ENCODE measurements at regions not wholly inside any gene's neighbourhood (a gene's known extent, or its start where the extent isn't known, plus 50 kb on each side); places are given as distances from the start of the nearest gene placed in this dataset.
A peak's percentile ranks its signal among the peaks of the same experiment; 100 is the strongest.

GRCh38 chr6:21885532-21886114 lies 292.1 kb downstream of the SOX4 start:
- no peak for DNase-seq (ENCODE audit: low read depth in 2 of 2)

- no peak for DNase-seq (ENCODE audit: low read depth in 2 of 2)
These were observed 293.1 kb downstream of the SOX4 start for GRCh38 chr6:21886542-21887151.

DNA sequence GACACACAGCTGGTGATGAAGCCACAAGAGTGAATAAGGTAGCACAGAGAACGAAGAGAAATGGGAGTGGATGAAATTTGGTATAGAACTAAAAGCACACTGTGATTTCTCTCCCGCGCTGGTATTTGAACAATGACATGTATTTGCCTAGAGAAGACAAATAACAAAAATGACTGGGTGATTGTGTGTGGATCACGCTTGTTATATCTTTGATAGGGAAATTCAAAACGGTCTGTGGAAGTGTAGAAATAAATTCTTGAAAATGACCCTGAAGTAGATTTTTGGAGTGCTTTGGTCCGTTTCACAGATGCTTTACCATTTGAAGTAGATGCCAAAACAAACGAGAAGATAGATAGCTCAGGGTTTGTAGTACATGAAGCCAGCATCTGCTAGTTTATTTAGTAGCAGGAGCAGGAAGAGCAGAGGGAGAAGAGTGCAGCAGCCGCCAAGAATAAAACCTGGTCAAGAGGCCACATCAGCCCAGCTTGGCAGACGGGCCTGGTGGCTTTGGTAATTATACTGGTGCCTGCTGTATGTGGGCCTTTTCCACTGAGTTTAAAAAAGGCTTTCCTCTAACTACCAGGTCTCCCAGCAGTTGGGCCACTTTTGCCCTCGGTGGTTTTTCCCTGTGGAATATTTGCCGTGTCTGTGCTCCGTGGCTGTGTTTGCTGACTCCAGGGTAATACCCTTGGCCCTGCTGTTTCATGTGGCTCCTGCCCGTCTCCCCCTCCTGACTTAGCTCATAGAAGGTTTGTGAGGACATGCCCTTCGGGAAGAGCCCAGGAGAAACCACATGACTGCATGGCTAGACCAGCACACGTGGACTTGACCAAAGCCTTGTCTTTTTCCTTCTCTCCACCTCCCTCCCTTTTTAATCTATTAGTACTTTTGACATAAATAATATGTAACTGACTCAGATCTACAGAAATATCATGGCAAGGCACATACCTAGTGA lies 294.0 kb downstream of the SOX4 start:
- no peak for DNase-seq (ENCODE audit: low read depth in 2 of 2)

GRCh38 chr6:21891080-21891479 lies 297.5 kb downstream of the SOX4 start:
- DNase-seq (ENCODE audit: low read depth in 2 of 2), result no peak

GRCh38 chr6:21893793-21894192 lies 300.2 kb downstream of the SOX4 start:
- DNase-seq (ENCODE audit: low read depth in 2 of 2), result no peak

- no peak for DNase-seq (ENCODE audit: low read depth in 2 of 2)
These were observed 302.0 kb downstream of the SOX4 start for GRCh38 chr6:21895555-21895954.

DNA sequence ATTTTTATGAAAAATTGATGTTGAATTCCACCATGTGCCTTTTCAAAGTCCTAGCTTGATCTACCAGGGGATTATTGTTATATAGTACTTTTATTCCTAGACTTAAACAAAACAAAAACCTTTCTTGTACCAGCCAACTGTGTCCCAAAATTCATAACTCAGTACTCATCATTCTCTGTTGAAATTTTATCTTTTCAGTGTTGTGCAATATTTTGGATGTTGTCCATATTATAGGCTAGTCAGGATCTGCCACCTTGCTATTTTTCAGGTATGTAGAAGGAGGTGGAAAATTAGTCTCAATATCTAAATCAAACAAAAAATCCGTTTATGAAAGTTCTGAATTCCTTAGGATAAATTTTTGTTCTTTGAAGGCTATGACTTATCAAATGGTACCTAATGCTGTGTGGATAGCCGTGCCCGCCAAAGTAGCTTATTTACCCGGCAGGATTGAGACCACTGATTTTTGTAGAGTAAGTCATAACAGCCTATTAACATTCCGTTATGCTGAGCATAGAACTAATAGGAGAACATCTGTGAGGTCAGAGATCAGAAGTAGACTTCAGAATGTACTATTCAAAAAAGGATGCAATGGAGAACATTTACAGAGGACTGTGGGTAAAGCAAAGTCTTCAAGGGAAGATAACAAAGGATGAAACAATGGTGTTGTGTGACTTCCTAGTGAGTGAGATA lies 304.7 kb downstream of the SOX4 start:
- DNase-seq (ENCODE audit: low read depth in 2 of 2), result no peak

GRCh38 chr6:21899708-21900107 lies 306.2 kb downstream of the SOX4 start:
- no peak for DNase-seq (ENCODE audit: low read depth in 2 of 2)

- DNase-seq (ENCODE audit: low read depth in 2 of 2), result no peak
These were observed 307.2 kb downstream of the SOX4 start for GRCh38 chr6:21900730-21901129.

DNA sequence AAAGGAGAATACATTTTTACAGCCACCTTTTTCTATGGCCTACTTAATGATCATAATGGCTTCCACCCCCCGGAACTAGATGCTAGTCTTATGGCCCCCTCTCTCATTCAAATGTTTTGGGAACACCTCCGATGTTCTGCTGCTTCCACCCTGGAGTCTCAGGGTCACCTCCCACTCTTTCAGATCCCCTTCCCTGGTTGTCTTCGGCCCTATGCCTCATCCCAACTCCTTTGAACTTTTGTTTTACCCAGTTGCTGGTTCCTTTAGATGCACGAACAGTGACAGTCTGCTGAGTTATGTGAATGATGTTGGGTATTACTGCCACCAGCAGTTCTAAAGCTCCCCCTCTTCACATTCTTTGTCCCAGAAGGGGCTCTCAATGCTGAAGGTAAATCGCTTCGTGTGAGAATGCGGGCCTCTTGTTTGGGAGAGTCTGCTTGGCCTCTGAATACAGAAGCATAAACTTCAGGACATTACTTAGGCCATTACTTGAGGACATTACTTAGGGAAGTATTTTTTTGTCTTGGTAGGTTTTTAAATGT lies 309.1 kb downstream of the SOX4 start:
- no peak for DNase-seq (ENCODE audit: low read depth in 2 of 2)

- no peak for DNase-seq (ENCODE audit: low read depth in 2 of 2)
These were observed 312.0 kb downstream of the SOX4 start for GRCh38 chr6:21905531-21905930.

- no peak for DNase-seq (ENCODE audit: low read depth in 2 of 2)
These were observed 313.3 kb downstream of the SOX4 start for GRCh38 chr6:21906826-21907225.

- no peak for DNase-seq (ENCODE audit: low read depth in 2 of 2)
These were observed 313.7 kb downstream of the SOX4 start for GRCh38 chr6:21907291-21907690.

- DNase-seq (ENCODE audit: low read depth in 2 of 2), result no peak
These were observed 314.8 kb downstream of the SOX4 start for GRCh38 chr6:21908161-21908848.

DNA sequence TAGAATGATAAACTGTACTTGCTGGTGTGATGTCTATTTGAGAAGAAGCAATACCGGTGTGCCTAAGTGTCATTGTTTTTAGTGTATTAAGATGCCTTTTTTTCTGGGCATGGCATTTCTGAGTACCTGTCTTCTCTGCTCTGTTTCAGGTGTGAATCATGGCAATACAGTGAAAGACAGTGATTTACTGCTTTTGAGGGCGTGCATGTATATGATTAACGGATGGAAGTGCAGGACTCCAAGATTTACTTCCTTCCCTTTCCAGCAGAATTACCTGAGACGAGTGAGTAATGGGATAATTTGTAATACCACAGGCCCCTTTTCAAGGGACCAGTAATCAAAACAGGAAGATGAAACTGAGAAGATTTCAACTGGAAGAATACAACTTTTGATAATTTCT lies 315.8 kb downstream of the SOX4 start:
- DNase-seq (ENCODE audit: low read depth in 2 of 2), result no peak

DNA sequence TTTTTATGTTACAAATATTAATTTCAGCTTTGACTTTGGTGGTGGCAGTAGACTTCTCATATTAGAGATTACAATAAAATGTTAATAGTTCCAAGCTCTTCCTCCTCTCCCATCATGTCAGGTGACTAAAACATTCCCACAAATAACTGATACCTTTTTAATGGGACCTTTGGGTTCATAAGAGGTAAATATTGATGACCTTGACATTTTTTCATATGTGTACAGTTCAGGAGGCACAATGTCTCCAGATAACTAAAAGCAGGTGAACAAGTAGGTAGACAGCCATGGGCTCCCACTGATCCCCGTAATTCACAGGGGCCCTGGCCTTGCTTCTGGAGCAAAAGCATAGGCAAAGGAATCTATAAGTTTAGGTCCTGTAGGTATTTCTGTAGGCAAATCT lies 317.7 kb downstream of the SOX4 start:
- DNase-seq (ENCODE audit: low read depth in 2 of 2), result no peak

DNA sequence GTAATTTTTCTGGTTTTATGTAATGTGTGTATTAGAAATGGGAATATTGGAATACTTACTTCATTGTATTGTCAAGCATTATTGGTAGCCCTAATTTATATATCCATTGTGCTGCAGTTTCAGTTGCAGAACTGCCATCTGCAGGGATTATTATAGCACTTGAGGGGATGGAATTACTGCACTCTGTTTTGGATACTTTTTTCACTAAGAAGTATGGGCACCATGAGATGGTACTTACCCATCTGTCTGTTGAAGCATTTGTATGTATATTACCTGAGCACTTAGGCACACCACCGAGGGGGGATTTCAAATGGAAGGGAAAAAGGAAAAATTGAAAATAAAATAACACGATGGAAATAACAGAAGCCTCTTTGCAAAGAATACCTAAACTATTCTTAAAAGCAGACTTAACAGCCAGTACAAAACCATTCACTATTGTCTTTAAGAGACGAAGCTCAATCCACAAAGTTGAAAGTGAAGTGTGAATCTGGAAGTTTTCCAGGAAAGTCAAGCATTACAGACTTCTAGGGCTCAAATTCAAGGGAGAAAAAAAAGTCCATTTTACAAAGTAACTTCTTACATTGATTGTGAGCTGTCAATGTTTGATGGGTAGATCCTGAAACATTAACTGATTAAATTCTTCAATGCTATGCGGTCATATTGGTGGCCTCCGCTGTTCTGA lies 318.7 kb downstream of the SOX4 start:
- no peak for DNase-seq (ENCODE audit: low read depth in 2 of 2)

DNA sequence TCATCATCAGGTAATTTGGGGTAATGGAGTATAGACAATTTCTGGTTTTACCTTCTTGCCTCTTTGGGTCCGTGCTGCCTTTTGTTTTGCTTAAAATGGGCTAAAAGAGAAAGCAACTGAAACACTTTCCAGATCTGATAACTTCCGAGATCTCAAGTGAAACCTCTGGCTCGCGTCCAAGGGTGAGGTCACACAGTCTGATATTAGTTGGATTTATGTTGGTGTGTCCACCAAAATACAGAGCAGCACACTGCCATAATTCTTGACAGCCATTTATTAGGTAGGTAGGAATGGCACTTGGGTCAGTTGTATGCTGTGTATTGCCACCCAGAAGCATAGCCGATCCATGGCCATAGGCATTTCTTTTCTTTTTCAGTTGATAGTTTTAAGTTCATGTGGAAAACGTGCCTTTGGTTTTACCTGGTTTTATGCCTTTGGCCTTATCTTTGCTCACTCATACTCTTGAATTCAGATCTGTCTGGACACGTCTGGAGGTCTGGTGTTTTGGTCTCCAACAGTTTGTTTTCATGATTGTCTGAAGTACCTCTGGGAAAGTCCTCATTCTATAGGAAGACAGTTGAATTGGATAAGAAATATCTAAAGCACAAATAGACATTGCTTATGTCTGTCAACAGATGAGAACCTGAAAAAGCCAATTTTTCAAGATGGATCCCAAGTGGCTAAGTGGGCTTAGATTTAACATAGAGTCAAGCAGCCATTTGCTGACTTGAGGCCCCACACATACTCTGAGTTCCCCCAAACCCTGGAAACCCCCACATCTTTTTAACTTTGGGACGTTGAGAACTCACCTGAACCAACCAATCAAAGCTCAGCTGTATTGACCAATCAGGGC lies 320.8 kb downstream of the SOX4 start:
- peak; percentile 7 to 33 for DNase-seq (ENCODE audit: low read depth in 2 of 2)

GRCh38 chr6:21915707-21916260 lies 322.2 kb downstream of the SOX4 start:
- DNase-seq (ENCODE audit: low read depth in 2 of 2), result no peak

GRCh38 chr6:21918041-21918440 lies 324.5 kb downstream of the SOX4 start:
- no peak for DNase-seq (ENCODE audit: low read depth in 2 of 2)
